Lung (tissue), 11 donors: ENCODE measurements at regions not wholly inside any gene's neighbourhood (a gene's known extent, or its start where the extent isn't known, plus 50 kb on each side); places are given as distances from the start of the nearest gene placed in this dataset.

Experiments
- ATAC-seq: fragments of 200-7000 bp; cut with Tn5 transposase; one replicate; pipeline ENCODE4 v1.9.1; 2020; ENCODE audit warnings: moderate number of reproducible peaks; ENCODE audit not compliant: insufficient read depth, low FRiP score
- DNase-seq, 3 donors: peaks; one replicate each; pipeline ENCODE4 v3.0.0-alpha.2; 2013 to 2017
- H3K27ac ChIP-seq, 2 donors: one replicate each; pipeline ENCODE4 v1.5.1; 2013; ENCODE audit warnings: mild to moderate bottlenecking in 2 of 2, moderate library complexity in 2 of 2, control low read depth in 1 of 2, inconsistent platforms in 1 of 2, low read depth in 1 of 2, low read length in 1 of 2
- H3K27me3 ChIP-seq, 3 donors: one replicate each; pipeline ENCODE4 v1.5.1; 2013; ENCODE audit warnings: low read length in 2 of 3; ENCODE audit not compliant: control insufficient read depth in 3 of 3, insufficient read depth in 3 of 3
- H3K36me3 ChIP-seq, 4 donors: one replicate each; pipeline ENCODE4 v1.5.1; 2013; ENCODE audit warnings: low read length in 4 of 4, mild to moderate bottlenecking in 1 of 4, moderate library complexity in 1 of 4; ENCODE audit not compliant: control insufficient read depth in 4 of 4, insufficient read depth in 4 of 4
- H3K4me1 ChIP-seq, 5 donors: one replicate each; pipeline ENCODE4 v1.5.1; 2013; ENCODE audit warnings: low read length in 5 of 5, mild to moderate bottlenecking in 2 of 5, moderate library complexity in 1 of 5; ENCODE audit not compliant: control insufficient read depth in 5 of 5, insufficient read depth in 5 of 5
- H3K4me3 ChIP-seq: one replicate; pipeline ENCODE4 v1.5.1; 2013; ENCODE audit warnings: mild to moderate bottlenecking, control low read depth, moderate library complexity
- H3K9ac ChIP-seq, 2 donors: one replicate each; pipeline ENCODE4 v1.5.1; 2013; ENCODE audit warnings: low read length in 2 of 2, control low read depth in 1 of 2; ENCODE audit not compliant: insufficient read depth in 1 of 2
- H3K9me3 ChIP-seq, 4 donors: one replicate each; pipeline ENCODE4 v1.5.1; 2013; ENCODE audit warnings: low read length in 3 of 4, mild to moderate bottlenecking in 1 of 4, moderate library complexity in 1 of 4; ENCODE audit not compliant: control insufficient read depth in 4 of 4, insufficient read depth in 3 of 4
- WGBS, 2 donors: extraction: QIAGEN DNeasy Blood & Tissue Kit; methylation state at CpG; one replicate each; pipeline ENCODE4 v1.1.7; 2013; 5-methylcytosine and 5-hydroxymethylcytosine counted together
- TF ChIP-seq, protein P1 (sequence below): IDR thresholded peaks from 2 replicates; pipeline ENCODE4 v1.5.1; 2012; ENCODE audit warnings: mild to moderate bottlenecking; ENCODE audit errors: control extremely low read depth, extremely low read depth
- donor health status: control.
- donor health status: control.
- donor health status: Bipolar disorder and iron deficiency.
- donor health status: healthy.
- donor health status: DM: yes; HTN: yes; CAD: no.

DNA sequence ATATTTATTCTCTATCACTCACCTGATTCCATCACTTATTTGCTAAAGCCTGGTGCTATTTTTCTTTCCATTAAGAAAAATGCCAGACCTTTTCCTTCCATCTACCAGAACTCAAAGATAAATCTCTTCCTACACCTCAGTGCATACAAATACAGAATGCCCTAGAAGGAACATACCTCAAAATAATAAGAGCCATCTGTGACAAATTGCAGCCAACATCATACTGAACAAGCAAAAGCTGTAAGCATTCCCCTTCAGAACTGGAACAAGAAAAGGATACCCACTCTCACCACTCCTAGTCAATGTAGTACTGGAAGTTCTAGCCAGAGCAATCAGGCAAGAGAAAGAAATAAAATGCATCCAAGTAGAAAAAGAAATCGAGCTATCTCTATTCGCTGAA is 315.9 kb upstream of the UBE2E3 start:
- DNase-seq, result no peak
- TF ChIP-seq, protein P1, sequence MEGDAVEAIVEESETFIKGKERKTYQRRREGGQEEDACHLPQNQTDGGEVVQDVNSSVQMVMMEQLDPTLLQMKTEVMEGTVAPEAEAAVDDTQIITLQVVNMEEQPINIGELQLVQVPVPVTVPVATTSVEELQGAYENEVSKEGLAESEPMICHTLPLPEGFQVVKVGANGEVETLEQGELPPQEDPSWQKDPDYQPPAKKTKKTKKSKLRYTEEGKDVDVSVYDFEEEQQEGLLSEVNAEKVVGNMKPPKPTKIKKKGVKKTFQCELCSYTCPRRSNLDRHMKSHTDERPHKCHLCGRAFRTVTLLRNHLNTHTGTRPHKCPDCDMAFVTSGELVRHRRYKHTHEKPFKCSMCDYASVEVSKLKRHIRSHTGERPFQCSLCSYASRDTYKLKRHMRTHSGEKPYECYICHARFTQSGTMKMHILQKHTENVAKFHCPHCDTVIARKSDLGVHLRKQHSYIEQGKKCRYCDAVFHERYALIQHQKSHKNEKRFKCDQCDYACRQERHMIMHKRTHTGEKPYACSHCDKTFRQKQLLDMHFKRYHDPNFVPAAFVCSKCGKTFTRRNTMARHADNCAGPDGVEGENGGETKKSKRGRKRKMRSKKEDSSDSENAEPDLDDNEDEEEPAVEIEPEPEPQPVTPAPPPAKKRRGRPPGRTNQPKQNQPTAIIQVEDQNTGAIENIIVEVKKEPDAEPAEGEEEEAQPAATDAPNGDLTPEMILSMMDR, result no peak

GRCh38 chr2:180662941-180663471 is 317.4 kb upstream of the UBE2E3 start:
- no peaks in the 10 kb centered on the region for H3K9me3 ChIP-seq
- no peaks in the 10 kb centered on the region for H3K36me3 ChIP-seq
- no peak for ATAC-seq
- no peak overlapping the region for H3K27ac ChIP-seq
- WGBS, 2 donors, result 68 to 70% methylated on average over 3 of the region's 3 CpGs
- no peak for DNase-seq
- no peak overlapping the region for H3K4me3 ChIP-seq
- H3K27me3 ChIP-seq, result peaks cover 0 to 3% (median 0%) of the 10 kb centered on the region in 3 donors
- H3K9ac ChIP-seq, result no peak overlapping the region
- H3K4me1 ChIP-seq, result no peaks in the 10 kb centered on the region
- TF ChIP-seq, protein P1, result no peak

More for the DNA sequence above, 315.9 kb upstream of the UBE2E3 start:
- Histone ChIP-seq H3K27ac (no peak overlapping the region), H3K4me3 (no peak overlapping the region), H3K4me1 (no peaks in the 10 kb centered on the region), H3K36me3 (no peaks in the 10 kb centered on the region), H3K9me3 (no peaks in the 10 kb centered on the region), H3K27me3 (peaks cover 0 to 3% (median 0%) of the 10 kb centered on the region in 3 donors), H3K9ac (no peak overlapping the region)
- ATAC-seq, result no peak
- WGBS, 2 donors, result 97 to 98% methylated on average over 2 of the region's 2 CpGs

- H3K36me3 ChIP-seq, result no peaks in the 10 kb centered on the region
- H3K27ac ChIP-seq, result no peak overlapping the region
- DNase-seq (no peak), ATAC-seq (no peak)
- TF ChIP-seq, protein P1, result no peak
- H3K4me1 ChIP-seq, result no peaks in the 10 kb centered on the region
- H3K4me3 ChIP-seq, result no peak overlapping the region
- H3K9me3 ChIP-seq, result no peaks in the 10 kb centered on the region
- WGBS, 2 donors, result 73 to 91% methylated on average over 1 of the region's 1 CpG
- H3K9ac ChIP-seq, result no peak overlapping the region
- H3K27me3 ChIP-seq, result peaks cover 0 to 3% (median 0%) of the 10 kb centered on the region in 3 donors
Measured at GRCh38 chr2:180662521-180662920, 317.9 kb upstream of the UBE2E3 start.

- H3K36me3 ChIP-seq, result no peaks in the 10 kb centered on the region
- H3K9me3 ChIP-seq, result no peaks in the 10 kb centered on the region
- ATAC-seq, result no peak
- 81 to 90% methylated on average over 1 of the region's 1 CpG for WGBS, 2 donors
- H3K4me3 ChIP-seq, result no peak overlapping the region
- peaks cover 0 to 3% (median 0%) of the 10 kb centered on the region in 3 donors for H3K27me3 ChIP-seq
- no peak for DNase-seq
- TF ChIP-seq, protein P1, result no peak
- no peak overlapping the region for H3K27ac ChIP-seq
- H3K4me1 ChIP-seq, result no peaks in the 10 kb centered on the region
- H3K9ac ChIP-seq, result no peak overlapping the region
Measured at GRCh38 chr2:180661686-180662030, 318.7 kb upstream of the UBE2E3 start.
